CD1c-positive myeloid dendritic cell (primary cell): ENCODE measurements at regions not wholly inside any gene's neighbourhood (a gene's known extent, or its start where the extent isn't known, plus 50 kb on each side); places are given as distances from the start of the nearest gene placed in this dataset.
A peak's percentile ranks its signal among the peaks of the same experiment; 100 is the strongest.

ENCODE experiments used
- DNase-seq: peaks from one replicate; pipeline ENCODE4 v3.0.0-alpha.2; 2016; ENCODE audit errors: extremely low spot score

DNA sequence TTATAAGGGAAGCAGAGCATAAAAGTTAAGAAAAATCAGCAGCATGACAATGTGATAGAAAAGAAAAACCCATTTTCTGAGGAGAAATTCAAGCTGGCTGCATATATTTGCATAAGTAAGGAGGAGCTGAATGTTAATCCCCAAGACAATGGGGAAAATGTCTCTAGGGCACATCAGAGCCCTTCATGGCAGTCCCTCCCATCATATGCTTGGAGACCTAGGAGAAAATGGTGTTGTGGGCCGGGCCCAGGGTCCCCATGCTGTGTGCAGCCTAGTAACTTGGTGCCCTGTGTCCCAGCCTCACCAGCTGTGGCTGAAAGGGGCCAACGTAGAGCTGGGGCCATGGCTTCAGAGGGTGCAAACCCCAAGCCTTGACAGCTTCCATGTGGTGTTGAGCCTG lies 100.6 kb upstream of the PLPPR4 start:
- no peak for DNase-seq

DNA sequence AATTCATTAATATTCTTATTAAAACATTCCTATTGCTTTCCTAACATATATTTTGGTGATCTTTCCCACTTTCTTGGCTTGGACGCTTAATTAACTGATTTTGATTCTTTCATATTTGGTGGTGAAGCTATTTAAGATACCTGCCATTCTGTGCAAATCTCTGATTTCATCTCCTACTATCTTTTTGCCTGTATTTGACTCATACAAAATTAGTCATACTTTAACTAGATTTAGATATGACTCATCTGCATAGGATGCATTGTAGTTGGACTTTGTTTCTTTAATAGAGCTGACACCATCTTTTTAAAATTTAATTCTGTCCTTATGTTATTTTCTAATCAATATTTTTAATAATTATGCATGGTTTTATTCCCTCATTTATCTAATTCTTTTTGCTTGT lies 93.8 kb upstream of the PLPPR4 start:
- DNase-seq = no peak

DNA sequence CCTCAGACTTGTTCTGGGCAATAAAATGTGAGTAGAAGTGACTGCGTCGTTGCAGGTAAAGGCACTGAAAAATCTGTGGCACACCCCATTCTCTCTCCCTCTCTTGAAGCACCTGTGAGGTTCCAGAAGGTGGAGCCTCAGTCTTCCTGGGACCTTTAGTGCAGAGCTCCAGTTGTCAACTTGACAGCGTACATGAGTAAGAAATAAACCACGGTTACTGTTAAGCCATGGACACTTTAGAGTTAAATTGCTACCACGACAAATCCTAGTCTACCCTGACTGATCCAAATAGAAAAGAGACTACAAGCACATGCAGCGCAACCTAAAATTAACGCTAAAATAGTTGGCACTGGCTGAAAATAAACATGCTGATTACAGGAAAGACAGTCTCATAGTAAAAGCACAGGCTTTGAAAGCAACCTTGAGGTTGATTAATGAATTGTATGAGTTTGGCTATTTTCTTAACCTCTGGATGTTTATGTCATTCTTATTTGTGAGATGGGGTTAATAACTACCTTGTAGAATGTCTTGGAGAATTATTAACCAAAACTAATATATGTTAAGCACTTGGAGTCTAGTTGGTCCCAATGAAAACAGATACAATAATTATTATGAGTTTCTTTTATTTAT lies 93.0 kb upstream of the PLPPR4 start:
- no peak for DNase-seq

DNA sequence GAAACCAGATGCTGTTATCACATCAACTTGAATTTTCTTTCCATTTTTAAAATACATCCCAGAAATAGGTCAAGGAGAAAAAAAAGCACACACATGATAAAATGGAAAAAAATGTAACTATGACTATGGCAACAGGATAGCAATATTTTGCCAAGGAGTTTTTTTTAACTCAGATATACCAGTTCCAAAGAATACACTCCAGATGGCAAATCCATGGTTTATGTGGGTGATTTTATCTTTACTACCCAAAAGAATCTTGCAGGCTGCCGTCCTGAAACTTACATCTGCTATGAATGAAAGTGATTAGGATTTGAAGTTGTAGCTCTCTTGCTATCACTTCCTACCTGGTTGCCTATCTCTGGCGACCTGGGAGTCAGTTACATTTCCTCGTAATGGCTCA lies 91.0 kb upstream of the PLPPR4 start:
- DNase-seq = no peak

DNA sequence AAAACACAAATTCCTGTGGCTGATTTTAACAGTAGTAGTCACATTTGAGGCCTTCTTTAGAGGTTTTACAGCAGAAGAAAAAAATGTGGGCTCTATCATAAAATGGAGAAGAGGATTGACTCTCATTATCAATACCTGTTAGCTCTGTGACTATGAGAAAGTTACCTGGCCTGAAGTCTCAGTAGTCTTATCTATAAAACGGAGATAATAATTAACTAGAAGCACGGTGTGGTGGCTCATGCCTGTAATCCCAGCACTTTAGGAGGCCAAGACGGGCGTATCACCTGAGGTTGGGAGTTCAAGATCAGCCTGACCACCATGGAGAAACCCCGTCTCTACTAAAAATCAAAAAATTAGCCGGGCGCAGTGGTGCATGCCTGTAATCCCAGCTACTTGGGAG lies 90.4 kb upstream of the PLPPR4 start:
- DNase-seq = no peak

DNA sequence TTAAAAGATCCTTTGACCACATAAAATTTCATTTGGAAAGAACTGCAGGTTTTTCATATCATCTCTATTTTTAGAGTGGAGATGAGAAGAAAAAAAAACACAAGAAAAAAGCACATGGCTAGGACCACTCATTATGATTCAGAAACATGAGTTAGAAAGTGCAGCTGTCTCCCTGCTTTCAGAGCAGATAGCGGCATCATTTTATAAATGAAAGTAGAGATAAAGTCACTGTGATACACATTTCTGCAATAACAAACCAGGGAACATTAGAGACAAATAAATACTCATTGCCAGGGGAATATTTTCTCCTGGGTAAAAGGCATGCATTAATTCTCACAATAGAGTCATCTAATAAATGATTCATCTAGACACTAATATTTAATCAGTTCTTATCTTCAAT lies 87.5 kb upstream of the PLPPR4 start:
- no peak for DNase-seq

DNA sequence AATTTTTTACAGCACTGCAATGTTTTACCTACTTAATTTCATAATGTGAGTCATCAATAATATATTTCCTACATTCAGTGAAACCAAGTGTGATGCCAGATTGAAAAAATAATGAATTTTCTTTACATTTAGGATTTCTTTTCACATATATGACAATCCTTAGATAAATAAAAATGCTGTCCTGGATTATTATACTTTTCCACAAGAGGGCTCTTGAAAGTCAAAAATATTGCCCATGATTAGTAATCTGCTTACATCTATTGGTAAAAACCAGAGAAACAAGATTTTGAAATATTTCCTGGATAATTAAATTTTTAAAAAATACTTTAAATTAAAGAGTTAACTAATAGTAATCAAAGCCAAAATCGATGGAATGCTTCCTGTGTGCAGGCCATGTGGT lies 86.8 kb upstream of the PLPPR4 start:
- no peak for DNase-seq

DNA sequence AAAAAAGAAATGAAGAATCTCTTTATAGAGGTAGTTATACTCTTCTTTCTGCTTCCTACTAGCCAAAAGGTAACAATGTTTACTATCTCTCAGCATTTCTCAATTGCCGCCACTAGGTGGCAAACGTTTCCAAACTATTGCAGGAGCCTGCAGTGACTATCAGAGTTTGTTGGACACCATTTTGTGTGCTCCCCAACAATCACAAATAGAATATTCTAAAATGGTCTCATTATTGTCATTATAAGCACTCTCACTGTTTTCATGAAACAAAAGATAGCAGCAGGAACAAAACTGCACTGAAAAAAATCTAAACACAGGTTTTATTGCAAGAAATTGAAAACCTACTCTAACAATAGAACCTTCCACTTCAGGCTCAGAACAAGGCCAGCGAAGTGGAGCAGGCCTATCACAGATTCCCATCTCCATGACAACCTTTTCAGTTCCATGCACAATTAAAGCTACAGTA lies 83.9 kb upstream of the PLPPR4 start:
- DNase-seq = peak; percentile 78

DNA sequence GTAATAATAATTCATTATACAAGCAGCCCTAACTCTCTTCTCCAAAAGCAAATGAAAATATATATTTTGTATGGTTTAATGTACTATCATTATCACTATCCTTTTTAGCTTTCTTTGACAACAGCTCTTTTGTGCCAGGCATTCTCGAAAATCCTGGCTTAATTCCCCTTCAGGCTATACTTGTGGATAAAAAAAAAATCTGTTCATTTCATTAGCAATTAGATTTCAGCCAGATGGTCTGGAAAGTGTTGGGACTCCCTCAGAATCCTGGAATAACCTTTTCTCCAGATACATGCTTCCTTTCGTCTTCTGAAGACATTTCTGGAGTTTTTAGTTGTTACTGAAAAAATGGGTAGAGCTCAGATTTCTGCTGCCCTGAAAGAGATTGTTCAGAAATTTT lies 83.4 kb upstream of the PLPPR4 start:
- no peak for DNase-seq

DNA sequence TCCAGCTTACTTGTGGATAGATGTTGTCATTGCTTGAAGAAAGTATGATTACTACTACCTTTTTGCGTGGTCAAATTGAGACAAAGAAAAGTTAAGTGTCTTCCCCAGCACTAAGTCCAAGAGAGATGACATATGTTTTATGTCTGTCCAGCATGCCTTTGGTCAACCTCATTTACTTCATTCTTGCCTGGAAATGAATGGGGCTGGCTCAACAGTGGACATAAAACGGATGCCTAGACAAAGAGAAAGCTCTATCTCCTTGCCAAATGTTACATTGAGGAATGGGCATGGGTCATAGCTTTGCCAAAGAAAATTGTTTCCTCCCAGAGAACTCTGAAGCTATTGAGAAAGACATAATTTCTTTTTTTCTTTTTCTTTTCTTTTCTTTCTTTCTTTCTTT lies 82.4 kb upstream of the PLPPR4 start:
- no peak for DNase-seq

DNA sequence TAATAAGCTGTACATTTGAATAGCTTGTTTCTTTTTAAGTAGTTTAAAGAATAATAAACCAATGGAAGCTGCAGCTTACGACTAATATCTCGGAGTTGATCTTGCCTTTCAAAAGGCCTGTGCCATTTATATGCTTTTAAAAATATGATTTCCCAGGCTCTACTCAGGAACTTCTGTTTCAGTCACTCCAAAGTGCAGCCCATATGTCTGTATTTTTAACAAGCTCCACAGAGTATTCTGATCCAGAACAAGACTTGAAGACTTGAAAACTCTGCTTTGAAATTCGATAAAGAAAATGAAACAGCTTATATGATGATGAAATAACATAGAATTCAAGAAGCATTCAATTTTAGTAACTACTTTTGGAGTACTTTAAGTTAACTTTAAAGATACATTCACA lies 79.1 kb upstream of the PLPPR4 start:
- DNase-seq = no peak

DNA sequence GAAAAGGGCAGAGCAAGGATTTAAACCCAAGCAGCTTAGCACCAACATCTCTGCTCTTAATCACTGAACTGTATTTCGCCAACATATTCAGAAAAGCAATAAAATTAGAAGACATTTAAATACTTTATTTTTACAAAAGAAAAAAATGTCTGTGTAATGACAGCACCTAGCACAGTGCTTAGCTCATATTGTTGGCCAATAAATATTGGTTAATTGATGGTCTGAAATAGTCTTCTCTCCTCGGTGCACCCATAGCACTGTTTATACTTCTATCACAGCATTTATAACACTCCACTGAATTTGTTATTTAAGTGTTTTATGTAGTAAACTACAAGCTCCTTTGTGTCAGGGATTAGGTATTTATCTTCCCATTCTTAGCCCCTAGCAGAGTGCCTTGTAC lies 70.9 kb upstream of the PLPPR4 start:
- DNase-seq = no peak

DNA sequence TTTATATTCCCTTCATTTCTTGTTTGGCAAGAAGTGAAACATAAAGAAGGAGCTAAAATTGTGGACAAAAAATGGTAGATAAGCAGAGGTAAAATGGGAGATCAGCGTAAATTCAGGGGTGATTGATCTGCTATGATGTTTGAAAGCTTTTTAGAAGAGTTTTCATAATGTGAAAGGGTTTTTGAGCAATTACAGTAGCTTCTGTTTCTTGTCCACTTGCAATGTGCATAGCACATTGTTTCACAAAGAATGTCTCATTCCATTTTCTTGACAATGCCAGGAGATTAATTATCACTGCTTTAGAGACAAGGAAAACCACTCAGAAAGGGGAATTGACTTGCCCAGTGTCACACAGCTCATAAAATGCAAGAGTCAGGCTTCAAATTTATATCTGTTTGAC lies 65.9 kb upstream of the PLPPR4 start:
- no peak for DNase-seq

DNA sequence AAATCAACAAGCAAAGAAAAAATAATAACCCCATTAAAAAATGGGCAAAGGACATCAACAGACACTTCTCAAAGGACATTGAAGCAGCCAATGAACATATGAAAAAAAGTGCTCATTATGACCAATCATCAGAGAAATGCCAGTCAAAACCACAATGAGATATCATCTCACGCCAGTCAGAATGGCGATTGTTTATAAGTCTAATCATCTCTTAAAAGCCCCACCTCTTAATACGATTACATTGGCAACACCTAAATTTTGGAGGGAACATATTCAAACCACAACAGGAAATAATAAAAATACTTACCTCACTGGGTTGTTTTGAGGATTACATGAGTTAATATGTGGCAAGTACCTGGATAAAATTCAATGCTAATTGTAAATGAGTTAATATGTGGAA lies 57.1 kb upstream of the PLPPR4 start:
- DNase-seq = no peak
